Activated T-helper 1 cell treated with Interleukin-2 at 50 U/mL for 16 hours (primary cell): ENCODE measurements at regions not wholly inside any gene's neighbourhood (a gene's known extent, or its start where the extent isn't known, plus 50 kb on each side); places are given as distances from the start of the nearest gene placed in this dataset.
"Not testable (repeated sequence)": the region's sequence is repeated elsewhere in the genome, so short reads cannot be mapped to it uniquely, and the experiment has no call there.

ENCODE experiments used
- DNase-seq: peaks from one replicate; pipeline ENCODE4 v3.0.0-alpha.2; 2020; ENCODE audit warnings: low read depth

DNA sequence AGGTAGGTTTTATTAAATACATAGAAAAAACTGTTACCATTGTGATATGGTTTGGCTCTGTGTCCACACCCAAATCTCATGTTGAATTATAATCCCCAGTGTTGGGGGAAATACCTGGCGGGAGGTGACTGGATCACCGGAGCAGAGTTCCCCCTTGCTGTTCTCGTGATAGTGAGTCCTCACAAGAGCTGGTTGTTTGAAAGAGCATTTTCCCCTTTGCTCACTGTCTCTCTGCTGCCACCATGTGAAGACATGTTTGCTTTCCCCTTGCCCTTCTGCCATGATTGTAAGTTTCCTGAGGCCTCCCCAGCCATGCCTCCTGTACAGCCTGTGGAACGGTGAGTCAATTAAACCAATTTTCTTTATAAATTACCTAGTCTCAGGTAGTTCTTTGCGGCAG, 352.7 kb upstream of the SLC39A10 start:
- DNase-seq: no peak

DNA sequence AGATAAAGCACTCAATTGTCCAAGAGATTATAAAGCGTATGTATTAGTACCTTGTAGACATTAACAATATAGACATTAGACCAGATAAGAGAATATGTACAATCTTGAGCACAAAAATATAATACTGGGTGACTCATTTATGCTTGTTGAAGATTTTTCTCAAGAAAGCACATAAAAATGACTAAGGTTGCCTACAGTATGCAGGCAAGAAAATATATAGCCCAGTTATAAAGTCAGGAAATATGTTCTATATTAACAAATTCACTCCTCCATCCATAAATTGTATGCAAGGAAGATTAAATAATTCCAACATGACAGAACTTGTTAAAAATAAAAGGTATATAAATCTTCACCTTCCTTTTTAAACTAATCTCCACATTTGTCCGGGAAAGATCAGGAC, 356.4 kb upstream of the SLC39A10 start:
- DNase-seq: no peak

DNA sequence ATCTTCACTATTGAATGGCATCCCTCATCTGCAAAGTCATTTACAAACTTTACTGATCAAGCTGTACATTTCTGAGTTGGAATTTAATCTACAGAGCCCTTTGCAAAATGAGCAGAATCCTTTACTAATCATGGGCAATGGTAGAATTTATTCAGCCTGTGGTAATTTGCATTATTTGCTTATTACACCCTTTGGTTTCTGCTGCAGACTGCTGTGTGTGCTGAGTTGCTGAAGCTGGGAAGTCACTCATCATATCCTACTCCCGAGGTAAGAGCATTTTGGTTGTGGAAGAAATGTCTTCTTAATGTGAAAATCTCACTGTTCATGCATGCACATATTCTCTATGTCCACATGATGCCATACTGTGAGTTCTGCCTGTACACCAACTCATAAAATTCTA, 357.4 kb upstream of the SLC39A10 start:
- no peak for DNase-seq

DNA sequence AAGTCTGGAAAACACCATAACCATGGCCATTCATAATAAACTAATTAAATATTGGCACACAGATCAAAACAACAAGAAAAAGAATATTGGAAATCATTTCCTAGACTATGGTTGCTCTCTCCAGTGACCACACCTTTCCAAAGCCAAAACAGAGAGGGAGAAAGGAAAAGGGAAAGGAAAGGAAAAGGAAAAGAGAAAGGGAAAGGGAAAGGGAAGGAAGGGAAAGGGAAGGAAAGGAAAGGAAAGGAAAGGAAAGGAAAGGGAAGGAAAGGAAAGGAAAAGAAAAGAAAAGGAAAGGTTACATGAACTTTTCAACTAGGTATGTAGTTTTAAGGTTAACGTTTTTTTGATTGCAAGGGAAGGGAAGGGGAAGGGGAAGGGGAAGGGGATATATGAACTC, 360.5 kb upstream of the SLC39A10 start:
- no peak for DNase-seq

DNA sequence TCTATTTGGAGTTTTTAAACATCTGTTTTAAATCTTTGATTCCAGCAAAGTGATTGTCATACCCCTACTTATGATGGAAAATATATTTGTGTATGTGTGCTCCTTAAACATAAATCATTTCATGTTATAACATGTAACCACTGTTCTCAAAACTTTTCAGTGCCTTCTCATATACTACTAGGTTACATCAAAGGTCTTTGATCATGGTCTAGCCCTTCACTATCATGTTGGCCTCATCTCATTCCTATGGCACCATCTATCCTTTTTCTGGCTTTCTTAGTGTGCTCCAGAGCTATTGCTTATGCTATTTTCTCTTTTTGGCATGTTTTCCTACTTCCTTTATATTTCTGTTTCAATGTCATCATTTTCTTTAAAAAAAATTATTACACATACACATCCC, 367.9 kb upstream of the SLC39A10 start:
- DNase-seq: no peak

DNA sequence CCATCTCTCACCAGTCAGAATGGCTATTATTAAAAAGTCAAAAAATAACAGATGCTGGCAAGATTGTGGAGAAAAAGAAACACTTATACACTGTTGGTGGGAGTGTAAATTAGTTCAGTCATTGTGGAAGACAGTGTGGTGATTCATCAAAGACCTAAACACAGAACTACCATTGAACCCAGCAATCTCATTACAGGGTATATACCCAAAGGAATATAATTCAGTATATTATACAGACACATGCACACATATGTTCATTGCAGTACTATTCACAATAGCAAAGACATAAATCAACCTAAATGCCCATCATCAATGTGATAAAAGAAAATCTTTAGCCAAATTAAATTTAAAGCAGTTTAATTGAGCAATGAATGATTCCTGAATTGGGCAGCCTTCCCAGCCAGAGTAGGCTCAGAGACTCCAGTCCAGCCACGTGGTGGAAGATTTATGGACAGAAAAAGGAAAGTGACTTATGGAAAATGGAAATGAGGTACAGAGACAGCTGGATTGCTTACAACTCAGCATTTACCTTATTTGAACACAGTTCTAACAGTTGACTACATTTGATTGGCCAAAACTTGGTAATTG, 377.1 kb upstream of the SLC39A10 start:
- DNase-seq: no peak

DNA sequence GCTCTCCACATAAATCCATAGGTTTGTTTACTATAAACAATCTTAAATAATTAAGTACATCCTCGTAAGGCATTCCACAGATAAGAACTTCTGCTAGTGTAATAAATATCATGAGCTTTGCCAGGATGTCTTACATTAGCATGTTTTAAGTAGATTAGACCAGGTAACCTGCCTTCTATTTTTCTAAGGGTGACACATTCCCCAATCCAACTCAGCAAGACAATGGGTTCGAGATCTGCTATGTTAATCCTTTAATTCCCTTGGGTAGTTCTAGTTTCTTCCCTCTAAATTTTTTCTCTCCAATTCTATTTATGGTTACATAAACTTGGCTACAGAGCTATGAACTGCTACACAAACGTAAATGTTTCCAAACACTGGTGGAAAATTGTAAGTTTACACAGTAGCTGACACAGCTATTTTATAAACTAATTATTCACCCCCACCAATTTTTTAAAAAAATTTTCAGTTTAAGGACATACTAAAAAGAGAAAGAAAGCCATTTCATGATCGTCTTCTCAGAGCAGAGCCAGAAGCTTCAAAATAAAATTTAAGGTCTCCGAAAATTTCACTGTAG, 386.5 kb upstream of the SLC39A10 start:
- DNase-seq: no peak

DNA sequence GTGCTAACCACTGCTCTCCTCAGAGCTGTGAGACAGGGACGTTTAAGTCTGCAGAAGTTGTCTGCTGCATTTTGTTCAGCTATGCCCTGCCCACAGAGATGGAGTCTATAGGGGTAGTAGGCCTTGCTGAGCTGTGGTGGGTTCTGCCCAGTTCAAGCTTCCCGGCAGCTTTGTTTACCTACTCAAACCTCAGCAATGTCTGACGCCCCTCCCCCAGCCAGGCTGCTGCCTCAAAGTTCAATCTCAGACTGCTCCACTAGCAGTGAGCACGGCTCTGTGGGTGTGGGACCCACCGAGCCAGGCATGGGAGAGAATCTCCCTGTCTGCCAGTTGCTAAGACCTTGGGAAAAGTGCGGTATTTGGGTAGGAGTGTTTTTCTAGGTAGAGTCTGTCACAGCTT, 387.8 kb upstream of the SLC39A10 start:
- DNase-seq: no peak

DNA sequence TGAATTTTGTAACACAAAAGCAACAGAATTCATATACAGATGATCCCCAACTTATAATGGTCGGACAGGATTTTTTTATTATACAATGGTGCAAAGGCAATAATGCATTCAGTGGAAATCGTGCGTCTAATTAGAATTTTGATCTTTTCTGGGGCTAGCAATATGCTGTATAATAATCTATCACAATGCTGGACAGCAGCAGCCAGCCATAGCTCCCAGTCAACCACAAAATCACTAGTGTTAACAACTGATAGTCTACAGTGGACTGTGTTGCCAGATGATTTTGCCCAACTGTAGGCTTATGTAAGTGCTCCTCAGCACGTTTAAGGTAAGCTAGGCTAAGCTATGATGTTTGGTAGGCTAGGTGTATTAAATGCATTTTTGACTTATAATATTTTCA, 399.0 kb upstream of the SLC39A10 start:
- no peak for DNase-seq

DNA sequence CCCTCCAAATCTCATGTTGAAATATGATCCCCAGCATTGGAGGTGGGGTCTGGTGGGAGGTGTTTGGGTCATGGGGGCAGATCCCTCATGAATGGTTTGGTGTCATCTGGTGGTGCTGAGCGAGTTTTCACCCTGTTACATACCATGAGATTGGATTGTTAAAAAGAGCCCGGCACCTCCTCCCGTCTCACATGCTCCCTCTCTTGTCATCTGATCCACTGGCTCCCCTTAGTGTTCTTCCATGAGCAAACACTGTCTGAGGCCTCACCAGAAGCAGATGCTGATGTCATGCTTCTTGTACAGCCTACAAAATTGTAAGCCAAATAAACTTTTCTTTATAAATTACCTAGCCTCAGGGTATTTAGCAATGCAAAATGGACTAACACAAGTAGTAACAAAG, 405.0 kb upstream of the SLC39A10 start:
- DNase-seq: no peak

DNA sequence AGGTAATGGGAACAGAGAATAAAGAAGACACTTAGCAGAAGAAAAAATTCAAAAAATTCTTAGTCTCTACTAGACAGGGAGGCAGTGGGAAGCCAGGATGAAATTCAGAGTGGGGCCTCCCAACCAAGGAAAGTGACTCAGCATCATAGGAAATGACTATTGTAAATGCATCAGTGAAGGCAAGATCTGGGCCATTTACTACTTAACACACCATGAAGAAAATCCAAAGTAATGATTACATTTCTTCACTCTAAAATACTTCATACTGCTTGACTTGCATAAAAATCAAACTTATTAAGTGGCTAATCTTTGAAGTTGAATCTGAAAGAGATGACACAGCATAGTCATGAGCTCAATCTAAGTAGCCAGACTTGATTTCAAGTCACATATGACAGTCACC, 405.8 kb upstream of the SLC39A10 start:
- no peak for DNase-seq

DNA sequence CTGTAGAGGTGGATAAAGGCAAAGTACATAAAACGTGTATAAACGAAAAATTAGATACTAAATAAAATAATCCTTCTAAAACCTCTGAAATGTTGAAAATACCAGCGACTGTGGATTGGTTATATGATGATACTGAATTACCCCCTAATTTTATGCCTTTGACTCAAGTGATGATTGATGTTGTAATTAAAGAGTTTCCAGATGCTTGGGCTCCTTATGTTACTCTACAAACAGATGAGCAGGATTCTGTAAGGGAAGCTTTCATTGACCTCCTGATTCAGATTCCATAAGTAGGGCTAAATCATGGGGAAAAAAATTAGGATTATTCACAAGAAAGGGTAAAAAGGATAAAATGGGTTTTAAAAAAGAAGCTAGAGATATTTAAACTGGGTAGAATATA, 418.2 kb upstream of the SLC39A10 start:
- DNase-seq: no peak

DNA sequence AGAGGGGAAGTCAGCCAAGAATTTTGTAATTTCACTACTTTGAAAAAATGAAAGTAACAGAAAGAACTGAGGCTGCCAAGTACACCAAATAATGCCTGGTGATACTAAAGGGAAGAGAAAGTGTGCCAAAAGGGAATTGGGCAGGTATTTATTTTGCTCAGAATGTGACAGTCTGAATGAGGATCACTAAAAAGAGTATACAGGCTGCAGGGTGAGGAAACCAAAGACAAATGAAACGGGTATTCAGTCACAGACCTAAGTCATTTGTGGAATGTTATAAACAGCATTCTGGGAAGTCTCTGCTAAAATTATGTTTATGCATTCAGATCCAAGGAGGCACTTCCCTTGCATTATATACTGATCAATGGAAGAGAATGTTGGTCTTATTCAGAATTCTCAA, 418.6 kb upstream of the SLC39A10 start:
- no peak for DNase-seq

DNA sequence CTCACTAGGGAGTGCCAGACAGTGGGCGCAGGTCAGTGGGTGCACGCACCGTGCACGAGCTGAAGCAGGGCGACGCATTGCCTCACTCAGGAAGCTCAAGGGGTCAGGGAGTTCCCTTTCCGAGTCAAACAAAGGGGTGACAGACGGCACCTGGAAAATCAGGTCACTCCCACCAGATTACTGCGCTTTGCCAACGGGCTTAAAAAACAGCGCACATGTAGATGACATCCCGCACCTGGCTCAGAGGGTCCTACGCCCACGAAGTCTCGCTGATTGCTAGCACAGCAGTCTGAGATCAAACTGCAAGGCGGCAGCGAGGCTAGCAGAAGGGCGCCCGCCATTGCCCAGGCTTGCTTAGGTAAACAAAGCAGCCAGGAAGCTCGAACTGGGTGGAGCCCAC, 428.5 kb upstream of the SLC39A10 start:
- DNase-seq: not testable (repeated sequence)

DNA sequence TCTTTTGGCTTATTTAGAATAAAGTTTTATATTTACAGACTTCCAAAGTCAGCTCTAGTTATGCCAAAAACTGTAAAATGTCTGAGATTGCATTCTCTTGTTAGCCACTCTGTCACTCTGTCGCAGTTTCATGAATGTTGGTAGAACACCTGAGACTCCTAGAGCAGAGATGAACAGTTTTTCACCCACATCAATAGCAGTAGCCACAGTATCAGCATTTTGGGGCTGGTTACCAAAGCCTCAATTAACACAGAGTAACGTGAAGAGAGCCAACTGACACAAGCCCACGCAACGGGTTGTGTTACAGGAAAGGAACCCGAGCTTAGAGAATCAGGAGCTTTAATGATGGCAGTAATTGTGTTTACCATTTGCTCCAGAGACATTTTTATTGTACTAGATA, 443.0 kb upstream of the SLC39A10 start:
- DNase-seq: no peak

DNA sequence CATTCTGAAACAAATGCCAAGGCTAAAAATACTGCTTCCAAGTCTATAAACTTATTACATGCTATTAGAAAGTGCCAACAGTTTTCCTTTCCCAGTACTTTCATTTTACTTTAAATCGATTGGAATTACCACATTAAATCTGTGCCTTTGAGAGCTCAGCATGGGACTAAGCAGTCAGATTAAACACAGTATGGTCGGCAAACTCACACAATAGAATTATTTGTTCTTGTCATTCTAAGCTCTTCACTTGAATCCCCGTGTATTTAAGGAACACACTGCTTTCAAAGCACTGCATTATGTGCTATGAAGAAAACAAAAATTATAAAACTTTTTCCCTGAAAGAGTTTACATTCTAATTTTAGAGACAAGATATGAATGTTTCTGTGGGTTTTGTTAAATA, 444.4 kb upstream of the SLC39A10 start:
- DNase-seq: no peak

DNA sequence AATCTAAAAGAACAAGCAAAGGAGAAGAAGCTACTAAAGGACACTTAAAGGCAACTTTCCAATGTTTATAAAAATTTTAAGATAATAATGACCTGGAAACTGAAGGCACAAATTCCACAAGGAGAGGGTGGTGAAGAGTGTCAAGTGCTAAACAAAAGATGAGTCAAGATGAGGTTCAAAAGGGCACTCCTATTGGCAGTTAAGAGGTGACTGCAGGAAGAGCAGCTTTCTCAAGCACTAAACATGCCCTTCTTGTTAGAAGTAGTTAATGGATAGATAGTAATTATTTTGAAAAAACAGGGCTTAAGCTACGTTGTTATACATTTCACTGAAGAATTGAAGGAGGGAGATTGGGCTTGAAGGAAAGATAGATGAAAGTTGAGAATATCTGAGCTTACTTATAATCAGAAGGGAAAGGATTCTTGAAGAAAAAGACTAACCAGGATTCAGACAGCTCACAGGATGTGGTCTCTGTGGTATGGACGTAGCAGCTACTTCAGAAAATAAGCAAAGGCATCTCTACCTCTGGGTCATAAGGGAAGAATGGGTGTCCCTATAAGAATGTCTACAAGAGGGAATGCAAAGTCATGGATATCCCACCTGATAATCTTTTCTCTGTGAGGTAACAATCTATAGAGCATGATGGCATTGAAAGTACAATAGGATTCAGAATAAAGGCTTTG, 454.7 kb upstream of the SLC39A10 start:
- DNase-seq: no peak

DNA sequence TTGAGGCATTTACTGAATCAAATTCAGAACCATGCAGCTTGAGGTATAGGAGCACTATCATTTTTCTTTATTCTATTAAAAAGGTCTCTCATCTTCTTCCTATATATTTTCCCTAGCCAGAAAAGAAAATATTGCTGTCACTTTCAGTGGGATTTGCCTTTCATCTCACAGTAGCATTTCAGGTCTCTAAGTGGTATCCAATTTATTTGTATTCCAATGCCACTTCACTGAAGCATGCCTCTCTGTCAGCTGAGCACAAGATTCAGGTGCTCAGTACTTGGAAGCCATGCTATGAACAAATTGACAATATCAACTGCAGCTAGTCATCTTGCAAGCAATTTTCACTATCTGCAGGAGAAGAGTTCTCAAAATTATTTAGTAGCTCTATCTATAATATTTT, 457.2 kb upstream of the SLC39A10 start:
- DNase-seq: no peak

DNA sequence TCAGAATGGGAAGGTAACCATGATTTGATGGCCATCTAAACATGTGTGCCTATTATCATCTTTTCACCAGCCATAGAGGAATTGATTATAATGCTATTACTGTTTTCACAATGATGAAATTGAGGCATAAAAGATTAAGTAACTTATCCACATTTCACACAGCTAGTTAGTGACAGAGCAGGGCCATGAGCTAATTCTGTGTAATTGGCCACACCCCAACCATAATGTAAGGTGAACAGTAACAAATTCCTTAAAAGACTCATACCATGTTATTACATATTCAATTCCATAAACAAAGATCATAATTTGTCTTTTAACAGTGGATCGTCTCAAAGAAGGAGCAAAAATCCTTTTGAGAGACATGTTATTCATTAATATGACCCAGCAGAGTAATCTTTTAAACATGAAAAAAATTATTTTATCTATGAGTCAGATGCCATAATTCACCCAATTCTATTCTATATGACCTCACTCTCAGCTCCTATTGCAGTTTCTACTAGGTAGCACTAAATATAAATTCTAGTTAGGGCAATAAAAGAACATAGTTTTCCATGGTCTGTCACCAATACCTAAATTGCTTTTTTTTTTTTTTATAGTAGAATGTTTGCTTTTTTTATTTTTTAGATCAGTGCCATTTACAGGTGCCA, 475.8 kb upstream of the SLC39A10 start:
- no peak for DNase-seq

DNA sequence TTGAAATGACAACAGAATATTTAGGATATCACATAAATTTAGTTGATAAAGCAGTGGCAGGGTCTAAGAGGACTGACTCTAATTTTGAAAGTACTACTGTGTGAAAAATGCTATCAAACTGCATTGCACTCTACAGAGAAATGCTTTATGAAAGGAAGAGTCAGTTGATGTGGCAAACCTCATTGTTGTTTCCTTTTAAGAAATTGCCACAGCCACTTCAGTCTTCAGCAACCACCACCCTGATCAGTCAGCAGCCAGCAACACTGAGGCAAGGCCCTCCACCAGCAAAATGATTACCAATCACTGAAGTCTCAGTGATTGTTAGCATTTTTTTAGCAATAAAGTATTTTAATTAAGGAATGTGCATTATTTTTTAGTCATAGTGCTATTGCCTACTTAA, 488.7 kb upstream of the SLC39A10 start:
- DNase-seq: no peak

DNA sequence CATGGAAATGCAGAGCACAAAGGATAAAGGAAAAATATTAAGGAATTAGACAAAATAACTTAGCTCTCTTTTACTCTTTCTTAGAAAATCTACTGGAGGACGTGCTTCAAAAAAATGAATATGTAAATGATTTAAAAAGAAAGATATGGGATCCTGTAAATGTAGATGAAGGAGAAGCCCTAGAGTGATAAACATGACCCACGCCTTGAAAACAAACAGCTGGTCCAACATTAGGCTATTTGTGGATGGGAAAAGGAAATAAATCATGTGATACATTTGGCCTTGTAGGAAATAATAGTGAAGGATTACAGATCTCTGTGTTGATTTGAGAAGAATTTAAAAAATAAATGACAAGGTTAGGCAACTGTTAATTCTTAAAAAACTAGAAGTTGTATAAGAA, 492.1 kb upstream of the SLC39A10 start:
- DNase-seq: no peak

DNA sequence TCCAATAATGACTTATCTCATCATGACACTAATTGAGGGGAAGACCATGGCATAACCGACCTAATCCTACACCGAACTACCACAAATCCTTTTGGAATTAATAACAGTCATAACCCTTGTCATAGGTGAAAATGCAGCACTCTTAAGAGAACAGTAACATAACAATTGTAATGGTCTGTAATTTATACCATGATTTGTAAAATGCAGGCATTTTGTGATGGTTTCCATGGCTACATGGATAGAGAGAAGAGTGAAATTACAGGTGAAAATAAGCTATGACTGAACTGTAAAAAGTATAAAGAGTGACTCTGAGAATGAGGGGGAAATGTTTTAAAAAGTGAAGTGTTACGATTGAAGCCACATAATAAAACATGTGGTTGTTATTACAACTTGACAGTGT, 494.1 kb upstream of the SLC39A10 start:
- DNase-seq: no peak

DNA sequence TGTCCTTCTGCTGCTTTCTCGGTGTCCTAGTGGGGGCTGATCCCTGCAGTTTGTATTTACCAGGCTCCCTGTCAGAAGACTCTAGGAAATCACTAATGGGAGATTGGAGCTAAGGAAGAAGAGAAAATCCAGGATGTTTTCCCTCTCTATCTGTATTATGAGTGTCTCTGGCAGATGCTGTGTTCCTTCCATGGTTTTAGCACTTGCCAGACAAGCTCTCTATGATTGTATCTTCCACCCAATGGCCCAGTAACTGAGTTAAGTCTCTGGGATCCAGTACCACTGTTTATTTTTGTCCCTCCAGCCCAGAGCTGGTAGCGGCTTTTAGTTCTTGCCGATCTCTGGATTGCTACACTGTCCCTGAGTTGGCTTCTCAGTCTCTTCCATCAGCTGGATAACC, 494.8 kb upstream of the SLC39A10 start:
- no peak for DNase-seq

DNA sequence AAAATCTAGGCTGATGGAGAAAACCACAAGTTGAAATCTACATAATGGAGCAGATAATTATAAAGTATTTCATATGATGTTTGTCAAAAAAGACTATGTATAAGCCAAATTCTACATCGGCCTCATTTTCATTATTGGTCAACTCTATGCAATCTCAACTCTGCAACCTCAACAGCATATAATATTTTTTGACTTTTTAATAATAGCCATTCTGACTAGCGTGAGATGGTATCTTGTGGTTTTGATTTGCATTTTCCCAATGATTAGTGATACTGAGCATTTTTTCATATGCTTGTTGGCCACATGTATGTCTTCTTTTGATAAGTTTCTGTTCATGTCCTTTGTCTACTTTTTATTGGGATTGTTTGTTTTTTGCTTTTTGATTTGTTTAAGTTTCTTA, 496.1 kb upstream of the SLC39A10 start:
- DNase-seq: no peak
